GM21786 (cell line): ENCODE measurements at regions not wholly inside any gene's neighbourhood (a gene's known extent, or its start where the extent isn't known, plus 50 kb on each side); places are given as distances from the start of the nearest gene placed in this dataset.

Experiments
- ATAC-seq: cut with Tn5 transposase; IDR thresholded peaks from one replicate; pipeline ENCODE4 v1.9.1; 2021; ENCODE audit not compliant: unreplicated experiment

- ATAC-seq = no peak
Observed at GRCh38 chr5:54655761-54656160, 138.2 kb downstream of the SNX18 start.

GRCh38 chr5:54655266-54655665 is 137.7 kb downstream of the SNX18 start:
- ATAC-seq = no peak

GRCh38 chr5:54653956-54654614 is 136.5 kb downstream of the SNX18 start:
- no peak for ATAC-seq

- no peak for ATAC-seq
Observed at GRCh38 chr5:54651482-54652076, 134.0 kb downstream of the SNX18 start.

DNA sequence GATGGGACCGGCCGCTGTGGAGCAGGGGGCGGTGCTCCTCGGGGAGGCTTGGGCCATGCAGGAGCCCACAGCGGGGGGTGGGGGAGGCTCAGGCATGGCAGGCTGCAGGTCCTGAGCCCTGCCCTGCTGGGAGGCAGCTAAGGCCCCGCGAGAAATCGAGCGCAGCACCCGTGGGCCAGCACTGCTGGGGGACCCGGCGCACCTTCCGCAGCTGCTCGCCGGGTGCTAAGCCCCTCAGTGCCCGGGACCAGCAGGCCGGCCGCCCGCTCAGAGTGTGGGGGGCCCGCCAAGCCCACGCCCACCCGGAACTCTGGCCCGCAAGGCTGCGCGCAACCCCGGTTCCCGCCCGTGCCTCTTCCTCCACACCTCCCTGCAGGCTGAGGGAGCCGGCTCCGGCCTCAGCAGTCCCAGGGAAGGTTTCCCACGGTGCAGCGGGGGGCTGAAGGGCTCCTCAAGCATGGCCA is 131.5 kb downstream of the SNX18 start:
- no peak for ATAC-seq

- ATAC-seq = peak; percentile 89
Observed at GRCh38 chr5:54646356-54647101, 129.0 kb downstream of the SNX18 start.

GRCh38 chr5:54645882-54646355 is 128.4 kb downstream of the SNX18 start:
- no peak for ATAC-seq

- no peak for ATAC-seq
Observed at GRCh38 chr5:54644226-54644625, 126.7 kb downstream of the SNX18 start.

DNA sequence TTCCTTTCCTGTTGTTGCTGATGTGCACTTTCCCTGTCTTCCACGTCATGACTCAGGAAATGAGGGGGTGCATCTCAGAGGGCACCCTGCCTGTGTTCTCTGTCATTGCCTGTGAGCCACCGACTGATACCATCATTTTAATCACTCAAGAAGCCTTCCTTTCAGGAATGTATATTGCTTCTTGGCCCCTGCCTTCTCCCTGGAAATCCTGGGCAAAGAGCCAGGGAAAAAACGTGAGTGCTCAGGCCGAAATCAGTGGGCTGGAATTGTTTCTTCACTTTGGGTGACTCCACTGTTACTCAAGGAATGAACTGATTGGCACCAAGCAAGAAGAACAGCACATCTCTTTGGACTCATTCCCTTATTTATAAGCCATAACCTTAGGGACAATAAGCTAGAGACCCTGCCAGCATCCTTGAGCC is 126.1 kb downstream of the SNX18 start:
- no peak for ATAC-seq

DNA sequence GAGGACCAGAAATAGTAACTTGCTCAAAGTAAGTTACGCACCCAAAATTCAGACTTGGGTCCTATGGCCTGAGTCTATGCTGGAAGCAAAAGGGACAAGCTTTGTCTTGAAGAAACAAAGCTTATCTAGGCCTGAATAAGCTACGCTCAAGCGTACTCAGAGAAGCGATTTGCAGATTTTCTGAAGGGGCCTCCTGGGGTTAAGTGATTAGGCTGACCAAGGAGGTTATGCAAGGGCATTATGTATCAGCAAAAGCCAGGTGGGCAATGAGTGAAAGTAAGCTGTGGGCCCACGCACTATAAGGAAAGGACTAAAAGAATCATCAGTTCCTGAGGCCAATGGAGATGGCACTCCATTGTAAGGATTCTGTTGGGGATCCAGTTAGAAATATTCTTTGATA is 122.1 kb downstream of the SNX18 start:
- no peak for ATAC-seq

GRCh38 chr5:54638106-54638505 is 120.5 kb downstream of the SNX18 start:
- no peak for ATAC-seq

GRCh38 chr5:54637654-54638053 is 120.1 kb downstream of the SNX18 start:
- no peak for ATAC-seq

DNA sequence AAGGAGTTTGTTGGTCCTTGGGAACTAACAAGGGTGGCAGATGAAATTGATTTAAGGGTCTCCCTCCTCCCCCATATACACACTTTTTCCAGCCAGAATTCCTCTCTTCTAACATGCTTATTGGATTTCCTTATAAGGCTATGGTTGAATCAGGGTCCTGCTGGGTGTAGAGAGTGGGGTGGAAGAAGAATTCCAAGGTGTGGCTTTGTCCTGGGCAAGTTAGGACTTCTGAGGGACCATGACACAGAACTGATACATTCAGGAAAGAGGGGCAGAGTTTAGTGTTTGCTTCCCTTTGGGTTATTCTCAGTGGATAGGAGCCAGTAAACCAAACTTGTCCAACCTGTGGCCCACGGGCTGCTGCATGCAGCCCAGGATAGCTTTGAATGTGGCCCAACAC is 116.5 kb downstream of the SNX18 start:
- no peak for ATAC-seq

DNA sequence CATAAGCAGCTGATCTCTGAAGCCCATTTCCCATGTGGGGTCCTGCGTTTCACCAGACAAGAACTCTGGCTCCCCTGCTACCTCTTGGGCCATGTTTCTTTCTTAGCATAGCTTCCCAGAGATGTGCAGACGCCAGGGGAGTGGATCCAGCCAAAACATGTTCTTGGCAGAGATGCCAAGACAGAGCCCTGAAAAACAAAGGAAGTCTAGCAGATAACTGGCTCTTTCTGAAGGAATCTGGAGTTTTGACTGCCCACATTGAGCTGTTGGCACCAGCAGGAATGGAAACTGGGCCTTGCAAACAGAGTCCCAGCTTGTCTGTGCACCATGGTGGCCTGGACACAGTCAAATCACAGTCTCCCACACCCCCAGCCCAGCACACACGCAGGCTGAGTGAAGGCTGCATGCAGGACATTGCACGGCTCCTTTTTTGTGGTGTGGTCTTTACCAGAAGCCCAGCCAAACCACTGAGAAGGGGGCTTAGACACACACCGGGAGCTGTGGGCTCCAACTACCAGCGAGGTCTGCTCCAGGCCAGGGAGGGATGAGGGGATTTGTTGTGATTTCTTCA is 114.7 kb downstream of the SNX18 start:
- no peak for ATAC-seq

DNA sequence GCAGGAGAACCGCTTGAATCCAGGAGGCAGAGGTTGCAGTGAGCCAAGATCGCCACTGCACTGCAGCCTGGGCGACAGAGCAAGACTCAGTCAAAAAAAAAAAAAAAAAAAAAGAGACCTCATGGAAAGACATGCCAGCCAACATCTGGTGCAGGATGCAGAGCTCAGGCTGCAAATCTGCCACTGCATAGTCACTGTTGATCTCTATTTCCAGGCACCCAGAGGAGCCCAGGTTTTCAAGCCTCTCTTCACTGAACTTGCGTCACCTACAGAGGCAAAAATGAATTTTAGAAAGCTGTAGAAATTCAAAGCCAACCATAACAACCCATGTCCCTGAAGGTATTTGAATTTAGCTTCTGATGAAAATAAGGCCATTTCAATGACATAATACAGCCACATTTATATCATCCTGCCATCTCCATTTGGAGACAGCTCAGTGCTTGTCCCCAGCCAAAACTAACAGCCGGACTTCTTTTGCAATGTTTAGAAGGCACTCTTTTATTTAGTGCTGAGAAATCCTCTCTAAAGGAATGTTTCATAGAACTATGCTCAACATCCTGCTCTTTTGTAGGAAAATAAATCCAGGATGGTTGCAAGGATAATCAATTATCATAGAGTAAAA is 113.3 kb downstream of the SNX18 start:
- ATAC-seq = no peak

DNA sequence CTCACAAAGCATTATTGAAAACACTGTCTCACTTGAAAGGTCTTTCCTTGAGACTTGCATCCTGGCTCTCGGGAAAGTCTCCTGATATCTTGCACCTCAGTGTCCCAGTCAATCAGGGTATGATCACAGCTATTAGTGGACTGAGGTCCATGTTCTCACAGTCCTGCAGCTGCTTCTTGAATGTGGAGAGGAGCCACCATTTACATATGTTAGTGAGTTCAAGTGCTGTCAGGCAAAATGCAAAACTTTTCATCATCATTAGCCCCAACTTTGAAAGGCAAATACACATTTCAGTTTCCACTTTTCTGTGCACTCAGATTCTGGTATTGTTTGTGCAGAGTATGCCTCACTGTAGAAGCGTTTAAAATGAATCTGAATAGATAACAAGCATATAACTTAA is 111.6 kb downstream of the SNX18 start:
- ATAC-seq = no peak

DNA sequence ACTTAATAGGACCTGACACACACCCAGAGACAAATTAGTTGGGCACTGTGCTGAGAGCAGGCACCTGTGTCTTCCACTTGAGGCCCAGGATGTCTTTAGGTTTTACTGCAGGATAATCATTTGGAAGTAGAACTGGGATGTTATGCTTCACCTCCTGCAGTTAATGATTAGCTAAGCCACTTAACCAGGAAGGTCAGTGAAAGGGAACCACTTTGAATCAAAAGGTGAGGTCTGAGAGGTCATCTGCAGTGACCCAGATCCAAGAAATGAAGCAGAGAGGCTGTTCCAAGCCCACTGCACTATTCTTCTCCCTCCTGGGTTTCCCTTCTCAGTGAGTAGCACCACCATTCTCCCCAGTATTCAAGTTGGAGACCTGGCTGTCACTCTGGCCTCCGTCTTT is 110.5 kb downstream of the SNX18 start:
- no peak for ATAC-seq

- no peak for ATAC-seq
Observed at GRCh38 chr5:54626407-54626806, 108.8 kb downstream of the SNX18 start.

DNA sequence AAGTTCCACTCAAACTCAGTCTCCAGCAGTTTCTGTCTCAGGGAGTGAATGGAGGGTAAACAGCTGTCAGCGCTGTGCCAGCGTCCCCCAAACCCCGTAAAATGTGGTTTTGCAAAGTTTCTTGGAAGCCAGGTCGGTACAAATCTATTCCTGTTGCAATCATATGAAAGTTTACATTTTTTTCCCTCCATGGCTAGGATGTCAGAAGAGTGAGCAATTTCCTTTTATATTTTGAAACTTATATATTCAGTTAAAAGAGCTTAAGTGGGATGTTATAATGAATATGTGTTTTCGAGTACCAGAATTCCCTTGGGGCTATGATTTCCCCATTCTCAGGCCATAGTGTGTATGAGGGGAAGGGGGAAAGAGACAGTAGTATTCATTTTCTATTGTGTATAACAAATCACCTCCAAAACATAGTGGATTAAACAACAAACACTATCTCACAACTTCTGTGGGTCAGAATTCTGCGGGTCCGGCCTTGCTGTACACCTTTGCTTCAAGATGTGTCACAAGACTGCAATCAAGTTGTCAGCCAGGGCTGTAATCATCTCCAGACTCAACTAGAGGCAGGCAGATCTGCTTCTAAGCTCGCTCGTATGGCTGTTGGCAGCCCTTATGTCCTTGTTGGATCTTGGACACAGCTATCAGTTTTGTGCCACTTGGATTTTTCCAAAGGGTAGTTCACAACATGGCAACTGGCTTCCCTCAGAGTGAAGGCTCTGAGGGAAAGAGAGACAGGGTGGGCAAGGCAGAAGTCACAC is 107.4 kb downstream of the SNX18 start:
- ATAC-seq = no peak

DNA sequence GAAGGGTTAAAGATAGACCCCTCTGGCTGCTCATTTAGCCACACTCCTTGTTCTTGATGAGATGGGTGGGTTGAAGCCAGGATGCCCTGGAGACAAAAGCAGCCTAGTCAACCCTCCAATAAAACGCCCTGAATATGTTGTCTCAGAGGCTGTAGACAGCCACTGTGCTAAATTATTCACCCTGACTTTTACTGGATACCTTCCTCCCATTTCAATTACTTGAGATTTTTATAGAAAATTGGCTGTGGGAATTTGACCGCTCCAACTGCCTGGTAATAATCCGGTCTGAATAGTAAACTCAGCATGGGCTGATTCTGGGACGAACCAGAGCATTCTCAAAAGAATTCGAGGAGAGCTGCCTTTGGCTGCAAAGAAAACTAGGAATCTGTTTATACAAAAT is 104.2 kb downstream of the SNX18 start:
- ATAC-seq = no peak

DNA sequence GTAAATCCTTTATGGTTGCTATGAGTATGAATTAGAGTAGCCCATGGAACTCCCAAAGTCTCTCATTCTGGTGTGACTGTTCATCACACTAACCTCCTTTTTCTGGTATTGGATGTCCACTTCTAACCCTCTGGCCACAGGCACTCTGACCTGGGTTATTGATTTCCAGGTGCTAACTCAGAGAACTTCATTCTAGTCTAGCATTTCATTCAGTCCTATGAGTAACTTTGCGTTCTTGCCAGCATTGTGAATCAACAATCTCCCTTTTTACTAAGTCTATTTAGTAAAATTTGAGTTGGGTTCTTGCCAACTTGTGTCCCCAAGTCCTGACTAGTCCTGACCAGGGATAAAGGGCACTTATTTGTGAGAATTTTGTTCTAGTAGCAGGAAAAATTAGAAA is 103.5 kb downstream of the SNX18 start:
- no peak for ATAC-seq
